ENCODE measurements at regions not wholly inside any gene's neighbourhood (a gene's known extent, or its start where the extent isn't known, plus 50 kb on each side); places are given as distances from the start of the nearest gene placed in this dataset.

DNA sequence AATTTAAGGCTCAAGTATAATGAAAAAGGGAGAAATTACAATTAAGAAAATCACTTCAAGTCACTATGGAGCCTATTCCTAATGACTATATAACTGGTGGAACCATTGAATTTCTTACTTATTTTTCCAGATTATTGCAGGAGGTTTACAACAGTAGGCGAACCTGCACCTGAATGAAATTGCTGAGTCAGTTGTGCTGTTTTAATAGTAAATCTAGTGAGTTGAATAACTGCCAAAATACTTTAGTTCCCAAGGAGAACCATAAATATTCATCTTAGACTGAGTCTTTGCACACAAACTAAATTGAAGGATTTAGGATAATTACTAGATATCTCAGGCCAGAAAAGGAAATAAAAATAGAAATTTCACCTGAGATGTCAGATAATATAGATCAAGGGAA, 1052.8 kb downstream of the NAALADL2 start:
- no peak for DNase-seq (ENCODE audit: extremely low read depth, low read depth)
- TF ChIP-seq, protein P1, sequence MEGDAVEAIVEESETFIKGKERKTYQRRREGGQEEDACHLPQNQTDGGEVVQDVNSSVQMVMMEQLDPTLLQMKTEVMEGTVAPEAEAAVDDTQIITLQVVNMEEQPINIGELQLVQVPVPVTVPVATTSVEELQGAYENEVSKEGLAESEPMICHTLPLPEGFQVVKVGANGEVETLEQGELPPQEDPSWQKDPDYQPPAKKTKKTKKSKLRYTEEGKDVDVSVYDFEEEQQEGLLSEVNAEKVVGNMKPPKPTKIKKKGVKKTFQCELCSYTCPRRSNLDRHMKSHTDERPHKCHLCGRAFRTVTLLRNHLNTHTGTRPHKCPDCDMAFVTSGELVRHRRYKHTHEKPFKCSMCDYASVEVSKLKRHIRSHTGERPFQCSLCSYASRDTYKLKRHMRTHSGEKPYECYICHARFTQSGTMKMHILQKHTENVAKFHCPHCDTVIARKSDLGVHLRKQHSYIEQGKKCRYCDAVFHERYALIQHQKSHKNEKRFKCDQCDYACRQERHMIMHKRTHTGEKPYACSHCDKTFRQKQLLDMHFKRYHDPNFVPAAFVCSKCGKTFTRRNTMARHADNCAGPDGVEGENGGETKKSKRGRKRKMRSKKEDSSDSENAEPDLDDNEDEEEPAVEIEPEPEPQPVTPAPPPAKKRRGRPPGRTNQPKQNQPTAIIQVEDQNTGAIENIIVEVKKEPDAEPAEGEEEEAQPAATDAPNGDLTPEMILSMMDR (IDR thresholded peaks at IDR 0.05; ENCODE audit: low read depth, low read length) = no peak

GRCh38 chr3:175902226-175902625, 1043.1 kb downstream of the NAALADL2 start:
- TF ChIP-seq, protein P1 (IDR thresholded peaks at IDR 0.05; ENCODE audit: low read depth, low read length) = no peak
- no peak for DNase-seq (ENCODE audit: extremely low read depth, low read depth)

DNA sequence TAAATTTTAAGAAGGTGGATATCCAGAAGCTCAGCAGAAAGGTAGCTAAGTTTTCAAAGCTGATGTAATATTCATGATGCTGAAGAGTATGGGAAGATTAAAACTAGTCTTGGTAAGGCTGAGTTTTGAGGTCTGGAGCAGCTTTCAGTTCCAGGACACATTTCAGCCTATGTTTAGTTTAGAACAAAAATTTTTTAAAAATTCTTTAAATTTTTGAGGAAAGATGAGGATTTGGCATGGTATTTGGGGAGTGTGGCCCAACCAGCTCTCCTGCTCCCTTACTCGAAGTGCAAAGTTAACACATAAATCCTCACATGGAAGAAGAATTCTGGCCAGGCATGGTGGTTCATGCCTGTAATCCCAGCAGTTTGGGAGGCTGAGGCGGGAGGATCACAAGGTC, 1039.1 kb downstream of the NAALADL2 start:
- DNase-seq (ENCODE audit: extremely low read depth, low read depth) = no peak
- TF ChIP-seq, protein P1 (IDR thresholded peaks at IDR 0.05; ENCODE audit: low read depth, low read length) = no peak

DNA sequence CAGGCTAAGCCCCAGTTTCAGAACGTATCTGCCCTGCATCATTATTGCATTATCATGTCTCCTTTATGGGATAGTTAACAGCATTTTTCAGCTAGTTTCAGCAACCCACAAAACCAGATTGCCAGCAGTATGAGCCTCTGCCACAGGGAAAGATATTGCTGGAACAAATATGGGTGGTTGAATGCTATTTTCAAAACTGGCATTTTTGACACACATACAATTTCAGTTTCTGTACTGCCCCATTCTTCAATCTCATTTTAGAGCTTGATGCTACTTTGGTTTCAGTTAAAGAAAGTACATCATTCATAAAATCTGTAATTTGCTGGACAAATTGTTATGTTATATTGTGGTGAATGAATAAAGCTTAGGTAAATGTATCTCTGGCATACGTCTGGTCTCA, 1037.5 kb downstream of the NAALADL2 start:
- no peak for DNase-seq (ENCODE audit: extremely low read depth, low read depth)
- TF ChIP-seq, protein P1 (IDR thresholded peaks at IDR 0.05; ENCODE audit: low read depth, low read length) = no peak

GRCh38 chr3:175895731-175896130, 1036.6 kb downstream of the NAALADL2 start:
- TF ChIP-seq, protein P1 (IDR thresholded peaks at IDR 0.05; ENCODE audit: low read depth, low read length) = no peak
- DNase-seq (ENCODE audit: extremely low read depth, low read depth) = no peak

DNA sequence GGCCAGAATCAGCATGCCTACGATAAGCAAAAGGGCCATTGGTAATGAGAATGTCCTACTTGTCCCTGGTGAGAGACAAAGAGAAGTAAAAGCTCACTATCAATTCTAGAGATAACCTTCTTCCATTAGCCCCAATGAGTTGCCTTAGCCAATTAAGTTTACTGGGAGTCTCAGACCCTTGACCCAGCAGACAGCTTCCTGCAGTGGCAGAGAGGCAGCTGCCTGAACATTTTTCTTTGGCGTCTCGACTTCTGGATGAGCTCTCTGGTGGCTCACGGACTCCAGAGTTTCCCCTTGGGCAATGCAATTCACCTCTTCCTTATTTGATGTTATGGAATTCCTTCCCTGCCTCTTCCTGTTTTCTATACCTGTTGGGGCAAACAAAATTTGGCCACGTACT, 1034.4 kb downstream of the NAALADL2 start:
- DNase-seq (ENCODE audit: extremely low read depth, low read depth) = no peak
- TF ChIP-seq, protein P1 (IDR thresholded peaks at IDR 0.05; ENCODE audit: low read depth, low read length) = no peak

DNA sequence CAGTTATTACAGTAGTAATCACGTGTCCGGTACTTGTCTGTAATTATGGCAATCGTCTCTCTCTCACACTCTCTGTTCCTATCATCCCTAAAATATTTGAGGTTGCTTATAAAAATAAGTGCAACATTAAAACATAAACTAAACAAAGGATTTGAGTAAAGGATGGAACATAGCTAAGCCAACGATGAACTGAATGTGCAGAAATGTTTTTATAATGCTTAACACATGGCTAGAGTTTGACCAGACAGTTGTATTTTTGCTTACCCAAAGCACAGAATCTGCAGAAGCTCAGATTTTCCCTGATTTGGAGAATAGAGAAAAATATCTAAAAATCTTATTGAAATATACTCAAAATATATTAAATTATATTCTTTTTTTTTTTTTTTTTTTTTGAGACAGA, 1030.9 kb downstream of the NAALADL2 start:
- TF ChIP-seq, protein P1 (IDR thresholded peaks at IDR 0.05; ENCODE audit: low read depth, low read length) = no peak
- no peak for DNase-seq (ENCODE audit: extremely low read depth, low read depth)

Measured in AG09319 (cell line).